Stimulated activated CD8-positive, alpha-beta memory T cell treated with anti-CD3 and anti-CD28 coated beads, Interleukin-7, amount 100 ng/mL, for 24 hours (primary cell): ENCODE measurements at regions not wholly inside any gene's neighbourhood (a gene's known extent, or its start where the extent isn't known, plus 50 kb on each side); places are given as distances from the start of the nearest gene placed in this dataset.
"Not testable (repeated sequence)": the region's sequence is repeated elsewhere in the genome, so short reads cannot be mapped to it uniquely, and the experiment has no call there.

Experiments used
- DNase-seq: peaks from one replicate; pipeline ENCODE4 v3.0.0-alpha.2; 2020; ENCODE audit warnings: low read depth

DNA sequence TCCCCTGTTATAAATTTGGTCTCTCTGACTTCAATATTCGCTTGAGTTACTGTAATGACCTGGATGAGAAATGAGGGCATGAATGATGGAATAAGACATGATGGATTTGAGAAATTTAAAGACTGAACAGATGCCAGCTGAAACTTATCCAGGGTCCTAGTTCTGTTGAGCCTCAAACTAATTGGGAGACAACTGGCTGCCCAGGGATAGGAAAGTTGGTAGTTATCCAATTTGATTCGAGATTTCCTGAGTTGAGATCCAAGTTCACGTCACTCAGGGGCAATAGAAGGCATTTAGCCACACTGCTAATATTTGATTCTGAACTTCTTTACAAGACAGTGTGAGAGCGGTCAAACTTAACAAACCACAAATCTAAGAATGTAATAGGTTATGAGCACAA is 159.0 kb upstream of the CXCL13 start:
- DNase-seq, result no peak

DNA sequence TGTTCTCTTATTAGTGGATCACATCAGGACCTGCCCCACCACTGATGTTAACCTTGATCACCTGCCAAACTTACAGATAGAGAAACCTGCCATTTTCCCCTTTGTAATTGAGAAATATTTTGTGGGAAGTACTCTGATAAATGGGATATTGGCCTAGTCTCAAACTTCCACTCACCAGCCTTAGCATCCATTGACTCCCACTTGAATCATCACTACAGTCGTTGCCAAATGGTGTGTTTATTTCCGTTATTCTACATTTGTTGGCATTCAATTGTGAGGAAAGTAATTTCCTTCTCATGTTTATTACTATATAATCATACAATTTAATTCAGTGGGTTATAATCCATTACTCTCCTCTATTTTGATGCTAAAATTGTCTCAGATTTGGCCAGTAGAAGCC is 156.4 kb upstream of the CXCL13 start:
- DNase-seq, result no peak

DNA sequence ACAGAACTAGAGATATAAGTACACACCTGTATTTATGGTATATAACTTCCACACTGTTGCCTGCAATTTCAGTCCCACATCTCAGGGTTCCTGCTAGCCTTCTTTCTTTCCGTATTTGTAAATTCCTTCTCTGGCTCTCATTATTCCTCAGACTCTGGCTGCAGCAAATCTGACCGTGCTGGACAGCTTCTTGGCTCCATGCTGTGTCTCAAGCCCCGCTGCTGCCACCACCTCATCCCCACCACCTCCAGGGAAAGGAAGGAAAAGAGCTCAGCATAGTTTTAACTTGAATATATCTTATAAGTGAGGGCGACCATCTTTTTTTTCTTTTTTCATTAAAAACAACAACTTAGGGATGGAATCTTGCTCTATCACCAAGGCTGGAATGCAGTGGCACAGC is 155.6 kb upstream of the CXCL13 start:
- DNase-seq, result no peak

DNA sequence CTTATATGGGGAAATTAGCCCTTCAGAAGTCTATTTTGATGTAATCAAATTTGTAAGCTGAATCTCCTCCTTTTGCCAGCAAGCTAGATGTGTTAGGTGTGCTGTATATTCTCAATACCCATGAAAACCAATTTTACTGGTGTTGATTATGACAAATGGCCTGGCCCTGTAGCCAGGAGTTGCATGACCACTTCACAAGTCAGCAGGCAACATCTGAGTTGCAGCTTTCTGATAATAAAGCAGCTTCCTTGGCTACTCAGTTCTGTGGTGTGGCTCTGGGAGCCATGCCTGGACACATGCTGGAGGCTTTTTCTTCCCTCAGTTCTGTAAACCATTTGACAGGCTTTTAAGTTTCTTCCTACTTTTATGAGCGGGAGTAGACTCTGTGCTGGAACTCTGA is 154.1 kb upstream of the CXCL13 start:
- no peak for DNase-seq

DNA sequence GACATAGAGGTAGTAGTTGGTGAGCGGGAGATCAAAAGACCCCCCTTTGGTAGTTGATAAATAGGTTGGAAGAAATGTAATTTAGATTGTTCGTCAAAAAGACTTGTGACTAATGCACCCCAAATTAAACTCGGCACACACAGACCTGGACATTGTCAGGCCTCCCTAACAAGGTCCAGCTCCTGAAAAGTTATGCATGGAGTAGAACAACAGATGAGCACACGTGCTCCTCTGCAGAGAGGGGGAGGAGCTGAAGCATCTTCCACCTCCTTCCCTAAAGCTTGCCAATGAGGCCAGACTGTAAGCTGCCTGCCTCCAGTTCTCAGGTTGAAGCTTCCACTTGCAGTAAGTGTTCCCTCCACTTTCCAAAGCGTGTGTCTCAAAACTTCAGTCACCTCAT is 153.5 kb upstream of the CXCL13 start:
- DNase-seq, result not testable (repeated sequence)

DNA sequence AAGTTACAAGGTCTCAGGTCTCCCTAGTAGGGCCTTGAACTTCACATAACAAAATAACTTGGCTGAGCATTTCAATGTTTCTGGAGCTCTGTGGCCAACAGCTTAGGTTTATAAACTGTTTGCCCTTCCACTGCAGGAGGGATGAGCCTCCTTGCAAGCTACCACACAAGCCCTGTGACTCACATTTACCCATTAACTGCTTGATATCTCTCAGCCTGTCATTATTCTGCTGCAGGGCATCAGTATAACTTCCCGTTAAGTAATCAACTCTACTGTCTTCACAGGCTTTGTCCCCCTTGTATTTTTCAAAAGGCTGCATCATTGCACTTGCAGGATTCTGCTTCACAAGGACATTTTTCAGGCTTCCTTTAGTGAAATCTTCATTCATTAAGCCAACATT is 151.7 kb upstream of the CXCL13 start:
- DNase-seq, result no peak

DNA sequence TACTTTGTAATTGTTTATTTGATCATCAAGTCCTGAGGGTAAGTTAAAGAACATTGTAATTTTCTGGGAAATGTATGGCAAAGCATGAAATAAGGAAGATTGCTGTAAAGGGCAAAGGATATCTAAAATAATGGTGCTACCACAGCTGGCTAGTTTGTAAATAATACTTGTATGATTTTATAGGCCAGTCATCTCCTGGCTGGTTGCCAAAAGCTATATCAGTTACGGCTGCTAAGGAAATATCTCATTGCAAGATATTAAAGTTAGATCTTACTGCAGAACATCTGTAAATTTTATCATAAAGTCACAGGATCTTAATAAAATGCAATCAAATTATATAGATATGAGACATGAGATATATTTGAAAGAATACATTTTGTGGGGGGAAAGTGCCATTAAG is 150.8 kb upstream of the CXCL13 start:
- no peak for DNase-seq

DNA sequence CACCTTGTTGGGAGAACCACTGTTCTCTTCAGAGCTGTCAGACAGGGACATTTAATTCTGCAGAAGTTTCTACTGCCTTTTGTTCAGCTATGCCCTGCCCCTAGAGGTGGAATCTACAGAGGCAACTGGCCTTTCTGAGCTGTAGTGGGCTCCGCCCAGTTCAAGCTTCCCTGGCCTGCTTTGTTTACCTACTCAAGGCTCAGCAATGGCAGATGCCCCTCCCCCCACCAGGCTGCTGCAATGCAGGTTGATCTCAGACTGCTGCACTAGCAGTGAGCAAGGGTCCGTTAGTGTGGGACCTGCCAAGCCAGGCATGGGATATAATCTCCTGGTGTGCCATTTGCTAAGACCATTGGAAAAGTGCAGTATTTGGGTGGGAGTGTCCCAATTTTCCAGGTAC is 141.5 kb upstream of the CXCL13 start:
- not testable (repeated sequence) for DNase-seq

DNA sequence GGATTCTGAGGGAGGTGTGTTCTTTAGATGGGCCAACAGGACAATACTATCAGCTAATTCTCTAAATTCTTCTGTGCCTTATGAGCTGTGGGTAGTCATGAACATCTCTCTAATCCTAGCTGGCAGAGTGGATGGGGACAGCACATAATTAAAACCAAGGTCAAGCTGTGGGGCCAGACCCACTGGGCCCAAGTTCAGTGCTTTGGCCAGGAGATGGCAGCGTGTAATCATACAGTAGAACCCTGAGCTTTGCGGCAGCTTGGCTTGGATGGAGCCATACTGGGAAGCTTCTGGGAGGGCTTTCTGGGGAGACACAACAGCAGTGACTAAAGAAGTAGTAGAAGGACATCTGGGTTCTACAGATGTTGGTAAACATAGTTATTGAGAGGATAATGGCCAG is 140.3 kb upstream of the CXCL13 start:
- DNase-seq, result no peak

DNA sequence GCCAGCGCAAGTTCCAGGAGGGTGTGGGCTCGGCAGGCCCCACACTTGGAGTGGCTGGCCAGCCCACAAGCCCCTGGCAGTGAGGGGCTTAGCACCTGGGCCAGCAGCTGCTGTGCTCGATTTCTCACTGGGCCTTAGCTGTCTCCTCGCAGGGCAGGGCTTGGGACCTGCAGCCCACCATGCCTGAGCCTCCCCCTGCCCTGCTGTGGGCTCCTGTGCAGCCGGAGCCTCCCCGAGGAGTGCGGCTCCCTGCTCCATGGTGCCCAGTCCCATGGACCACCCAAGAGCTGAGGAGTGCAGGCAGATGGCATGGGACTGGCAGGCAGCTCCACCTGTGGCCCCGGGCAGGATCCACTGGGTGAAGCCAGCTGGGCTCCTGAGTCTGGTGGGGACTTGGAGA is 139.2 kb upstream of the CXCL13 start:
- no peak for DNase-seq

DNA sequence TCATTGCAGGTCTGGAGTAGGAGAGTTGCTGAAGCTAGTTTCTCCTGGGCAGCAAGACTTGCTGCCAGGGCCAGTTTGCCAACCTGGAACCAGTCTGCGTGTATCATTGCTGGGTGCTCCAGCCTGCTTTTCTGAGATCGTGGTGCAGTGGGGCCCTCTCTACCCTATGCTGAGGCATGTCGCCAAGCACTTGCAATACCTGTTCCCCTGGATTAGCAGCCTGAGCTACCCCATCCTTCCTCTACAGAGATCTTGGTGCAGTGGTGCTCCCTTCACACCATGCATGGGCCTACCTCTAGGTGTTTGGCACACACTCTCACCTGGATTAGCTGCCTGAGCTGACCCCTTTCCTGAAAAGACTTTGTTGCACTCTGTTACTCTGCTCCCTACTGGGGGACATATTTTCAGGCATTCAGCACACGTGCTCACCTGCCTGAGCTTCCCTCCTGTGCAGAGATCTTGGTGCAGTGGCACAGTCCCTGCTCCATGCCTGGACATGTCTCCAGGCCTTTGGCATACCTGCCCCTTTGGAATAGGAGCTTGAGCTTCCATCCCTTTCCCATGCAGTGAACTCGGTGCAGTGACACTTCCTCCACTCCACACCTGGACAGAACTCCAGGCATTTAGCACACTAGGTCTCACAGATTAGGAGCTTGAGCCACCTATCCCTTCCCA is 133.7 kb upstream of the CXCL13 start:
- no peak for DNase-seq

DNA sequence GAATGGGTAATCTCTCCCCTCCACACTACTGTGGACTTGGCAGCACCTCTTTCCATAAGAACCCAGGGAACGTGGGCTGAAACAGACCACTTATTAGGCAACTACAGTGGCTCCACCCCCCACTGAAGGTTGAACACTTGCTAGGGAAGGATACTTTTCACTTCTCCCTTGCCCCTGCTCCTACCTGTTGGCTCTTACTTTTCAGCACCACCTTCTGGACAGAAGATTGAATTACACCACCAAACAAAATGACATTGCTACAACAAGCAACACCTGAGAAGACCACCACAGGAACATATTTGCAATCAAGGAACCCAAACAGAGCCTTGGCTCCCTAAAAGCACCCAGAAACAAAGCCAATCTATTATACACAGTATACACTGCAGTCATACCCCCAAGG is 132.1 kb upstream of the CXCL13 start:
- no peak for DNase-seq

DNA sequence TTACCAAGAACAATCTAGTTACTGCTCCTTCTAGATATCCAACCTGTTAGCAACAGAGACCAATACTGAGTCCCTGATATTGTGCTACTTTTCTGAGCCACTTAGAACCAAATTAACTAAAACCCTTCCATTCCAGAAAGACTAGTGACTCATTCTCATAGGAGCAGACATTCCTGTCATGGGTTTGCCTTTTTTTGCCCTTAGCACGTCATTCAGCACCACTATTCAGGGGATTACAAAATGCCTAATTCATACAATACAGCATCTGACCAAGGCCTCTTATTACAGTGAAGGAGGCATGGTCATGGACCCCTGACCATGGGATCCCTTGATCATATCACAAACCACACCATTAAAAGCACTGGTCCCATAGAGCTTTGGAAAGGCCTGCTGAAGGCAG is 123.8 kb upstream of the CXCL13 start:
- DNase-seq, result no peak

DNA sequence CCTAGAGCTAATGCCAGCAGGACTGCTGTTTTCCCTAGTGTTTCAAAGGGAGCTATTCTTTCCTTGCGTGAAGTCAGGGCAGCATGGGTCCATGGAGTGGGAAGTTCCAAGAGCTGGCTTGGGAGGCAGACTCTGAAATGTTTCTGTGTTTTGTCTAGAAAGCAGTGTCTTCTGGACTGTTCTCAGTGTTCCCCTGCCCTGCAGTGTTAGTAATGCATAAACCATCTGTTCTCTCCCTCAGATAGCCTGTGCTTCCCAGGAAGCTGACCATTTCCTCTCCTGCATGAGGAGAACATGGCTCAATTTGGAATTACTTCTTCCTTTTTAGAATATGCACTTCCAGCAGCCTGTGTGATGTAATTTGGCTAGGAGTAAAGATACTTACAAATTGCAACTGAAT is 116.7 kb upstream of the CXCL13 start:
- DNase-seq, result no peak

DNA sequence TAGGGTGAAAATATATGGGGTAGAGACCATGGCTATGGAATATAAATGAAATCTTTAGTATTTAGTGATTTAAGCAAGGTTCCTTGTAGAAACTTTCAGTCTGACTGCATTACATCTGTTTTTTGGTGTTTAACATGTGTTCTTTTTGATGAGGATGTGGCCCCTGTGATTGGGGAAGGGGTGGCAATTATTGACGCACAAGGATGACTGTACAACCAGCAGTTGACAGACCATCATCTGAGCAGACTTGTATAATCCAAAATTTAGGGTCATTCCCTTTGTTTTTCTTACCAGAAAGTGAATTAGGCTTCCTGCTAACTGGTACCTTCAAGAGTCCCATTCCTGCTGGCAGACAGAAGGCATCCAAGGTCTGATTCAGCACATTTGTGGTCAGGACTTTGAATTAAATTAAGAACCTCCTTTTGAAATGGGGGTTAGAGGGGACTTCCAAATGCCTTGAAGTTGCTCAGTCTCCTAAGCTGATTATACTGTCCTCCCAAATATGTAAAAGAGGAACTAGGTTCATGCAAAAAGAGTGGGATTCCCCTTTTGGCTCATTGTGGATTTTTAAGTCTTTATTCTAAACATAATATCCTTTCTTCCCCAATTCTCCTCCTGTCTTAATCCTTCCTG is 112.4 kb upstream of the CXCL13 start:
- no peak for DNase-seq

DNA sequence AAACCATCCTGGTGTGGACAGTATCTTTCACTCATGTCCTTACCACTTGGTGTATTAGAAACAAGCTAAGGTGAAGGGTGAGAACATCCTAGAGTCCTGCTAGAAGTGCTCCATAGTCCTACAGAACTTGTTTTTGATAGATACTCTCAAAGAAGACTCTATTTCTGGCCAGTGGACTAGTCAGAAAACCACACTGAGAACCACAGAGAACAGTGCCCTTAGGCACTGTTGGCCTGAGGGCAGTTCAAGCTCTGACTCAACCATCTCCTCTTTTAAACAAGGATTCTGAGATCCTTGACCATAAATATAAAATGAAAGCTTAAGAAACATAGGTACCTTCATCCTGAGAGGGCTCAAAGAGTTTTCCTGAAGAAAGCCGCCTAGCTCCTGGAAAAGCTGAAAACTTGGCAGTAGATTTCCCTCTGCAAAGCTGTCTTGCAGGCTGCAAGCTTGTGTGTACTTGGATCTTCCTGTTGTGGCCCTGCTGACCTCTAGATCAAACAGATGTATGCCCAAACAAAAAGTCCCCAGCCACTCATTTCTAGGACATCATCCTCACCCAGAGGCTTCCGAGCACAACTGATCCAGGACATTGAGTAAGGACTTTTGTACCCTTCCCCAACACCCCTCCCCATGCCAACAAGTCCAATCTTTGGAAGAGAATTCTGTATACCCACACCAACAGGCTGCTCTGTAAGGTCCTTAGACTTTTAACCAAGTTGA is 111.6 kb upstream of the CXCL13 start:
- DNase-seq, result no peak

DNA sequence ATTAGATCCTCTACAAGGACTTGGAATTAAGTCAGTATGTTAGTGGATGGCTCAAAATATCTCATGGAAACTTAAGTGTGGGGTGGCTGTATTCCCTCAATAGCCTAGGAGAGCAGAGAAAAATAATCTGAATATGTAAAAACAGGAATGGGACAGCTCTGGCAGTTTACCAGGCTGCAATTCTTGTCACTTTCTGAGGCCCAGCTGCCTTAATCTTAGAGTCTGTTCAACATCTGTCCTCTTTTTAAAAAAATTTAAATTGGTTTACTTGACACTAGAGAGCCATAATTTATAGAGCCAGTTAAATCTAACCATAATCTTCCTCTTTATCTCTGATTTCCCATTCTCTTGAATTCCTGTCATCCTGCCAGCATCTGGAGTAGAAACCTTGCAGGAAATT is 109.2 kb upstream of the CXCL13 start:
- no peak for DNase-seq

DNA sequence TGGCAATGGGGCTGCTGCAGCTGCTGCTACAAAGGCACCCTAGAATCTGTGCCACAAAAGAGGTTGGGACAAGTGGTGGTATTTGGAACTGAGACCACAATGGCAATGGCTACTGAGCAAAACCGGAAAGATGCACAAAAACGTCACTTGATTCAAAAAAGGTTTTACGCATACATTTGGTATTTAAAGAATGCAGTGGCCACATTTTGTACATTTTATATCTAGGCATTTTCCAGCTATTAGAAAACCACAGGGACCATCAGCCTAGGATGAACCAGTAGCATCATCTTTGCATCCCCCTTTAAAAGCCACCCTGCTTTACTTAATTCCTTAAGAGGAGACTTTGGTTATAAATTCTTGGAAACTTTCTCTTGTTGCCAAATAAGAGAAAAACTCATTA is 104.8 kb upstream of the CXCL13 start:
- DNase-seq, result no peak

DNA sequence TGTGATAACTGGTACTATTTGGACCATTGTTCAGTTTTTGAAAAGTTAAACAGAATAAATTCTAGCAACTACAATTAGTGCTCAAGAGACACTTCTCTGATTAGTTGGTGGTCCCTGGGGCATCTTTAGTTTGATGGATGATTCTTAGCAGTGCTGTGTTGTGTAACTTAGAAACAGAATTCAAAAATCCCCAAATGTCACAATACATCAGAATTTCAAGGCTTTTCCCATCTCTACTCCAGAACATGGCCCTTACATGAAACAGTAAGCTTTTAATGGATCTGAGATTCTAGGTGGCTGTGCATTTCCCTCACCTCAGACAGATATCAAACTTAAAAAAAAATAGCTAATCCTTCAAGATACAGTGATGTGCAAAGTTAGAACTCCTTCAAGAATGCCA is 104.4 kb upstream of the CXCL13 start:
- DNase-seq, result no peak

DNA sequence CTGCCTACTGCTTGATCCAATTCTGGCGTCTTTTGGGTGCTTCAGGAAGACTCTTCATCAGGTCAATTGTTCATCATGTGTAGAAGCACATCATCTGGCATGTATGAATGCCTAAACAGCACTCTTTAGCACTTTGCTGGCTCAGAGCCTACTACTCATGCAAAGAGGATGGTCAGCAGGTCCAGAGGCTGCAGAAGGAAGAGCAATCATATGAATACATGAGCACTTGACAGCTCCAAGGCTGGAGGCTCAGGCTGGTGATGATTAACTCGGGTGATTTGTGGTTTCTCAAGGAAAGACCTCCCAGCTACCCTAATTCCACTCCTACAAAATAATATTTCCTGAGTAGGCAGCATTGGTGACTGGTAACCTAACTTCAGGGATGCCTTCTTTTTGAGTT is 103.8 kb upstream of the CXCL13 start:
- DNase-seq, result no peak

DNA sequence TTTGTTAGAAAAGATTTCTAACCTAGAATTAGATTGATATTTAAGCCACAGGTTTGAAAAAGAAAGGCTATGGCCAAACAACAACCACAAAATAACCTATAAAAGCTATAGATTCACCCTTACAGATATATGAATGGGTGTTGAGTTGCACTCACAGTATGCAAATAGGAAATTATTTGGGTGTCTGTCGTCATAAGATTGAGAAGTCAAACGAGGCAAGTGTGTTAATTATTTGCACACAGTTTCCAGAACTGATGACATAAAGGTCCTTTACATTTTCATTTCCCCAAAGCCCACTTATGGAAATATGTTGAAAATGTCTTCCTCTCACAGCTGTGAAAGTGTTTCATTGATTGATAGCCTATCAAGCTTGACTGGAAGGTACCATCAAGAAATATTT is 101.2 kb upstream of the CXCL13 start:
- DNase-seq, result no peak

DNA sequence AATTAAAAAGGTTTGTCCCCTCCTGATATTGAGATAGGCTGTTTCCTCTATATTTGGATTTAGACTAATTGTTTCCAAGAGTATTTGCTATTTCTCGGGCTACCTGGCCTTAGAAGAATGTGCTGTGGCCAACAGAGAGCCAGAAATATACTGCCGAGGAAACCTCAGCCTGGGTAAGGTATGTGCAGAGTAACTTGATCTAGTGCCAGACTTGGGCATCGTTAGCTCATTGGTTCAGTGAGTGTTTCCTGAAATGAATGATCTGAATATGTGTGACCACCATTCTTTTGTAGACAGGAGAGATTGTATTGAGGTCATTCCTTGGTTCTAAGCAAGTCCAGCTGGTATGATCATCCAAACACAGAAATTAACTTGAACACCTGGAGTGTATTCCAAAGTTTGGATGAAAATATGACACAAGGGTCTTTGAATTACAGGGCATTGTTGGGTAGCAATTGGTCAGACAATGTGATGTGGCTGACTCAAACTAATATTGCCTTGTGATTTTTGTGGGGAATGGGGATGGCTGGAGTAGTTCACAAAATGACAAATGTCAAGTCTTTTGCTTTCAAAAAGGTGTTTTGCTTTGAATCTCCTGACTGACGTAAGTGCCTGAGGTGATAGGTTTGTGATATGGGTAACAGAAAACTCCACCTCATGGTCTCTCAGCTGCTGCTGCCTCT is 100.2 kb upstream of the CXCL13 start:
- no peak for DNase-seq

DNA sequence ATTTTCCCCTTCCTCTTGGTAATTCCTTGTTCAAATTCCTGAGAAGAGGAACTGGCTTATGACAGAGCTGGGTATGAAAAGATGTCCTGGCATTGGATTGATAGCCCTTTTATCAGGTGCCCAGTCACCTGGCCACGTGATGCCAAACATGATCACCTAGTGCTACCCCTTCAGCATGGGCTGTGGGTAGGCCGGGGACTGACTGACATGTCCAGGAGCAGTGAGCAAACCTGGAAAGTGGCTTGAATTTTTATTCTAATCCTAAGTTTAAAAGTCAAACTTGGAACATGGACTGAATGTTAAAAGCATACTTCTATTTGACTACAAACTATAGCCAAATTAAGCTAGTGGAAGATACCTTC is 99.7 kb upstream of the CXCL13 start:
- no peak for DNase-seq
